Stimulated activated CD4-positive, alpha-beta T cell treated with anti-CD3 and anti-CD28 coated beads, Interleukin-1b, Interleukin-23, amount 100 ng/mL, for 4 hours (primary cell): ENCODE measurements at regions not wholly inside any gene's neighbourhood (a gene's known extent, or its start where the extent isn't known, plus 50 kb on each side); places are given as distances from the start of the nearest gene placed in this dataset.
"Not testable (repeated sequence)": the region's sequence is repeated elsewhere in the genome, so short reads cannot be mapped to it uniquely, and the experiment has no call there.

Experiments used
- DNase-seq, 2 donors: peaks; one replicate each; pipeline ENCODE4 v3.0.0-alpha.2; 2020; ENCODE audit warnings: low read depth in 2 of 2

DNA sequence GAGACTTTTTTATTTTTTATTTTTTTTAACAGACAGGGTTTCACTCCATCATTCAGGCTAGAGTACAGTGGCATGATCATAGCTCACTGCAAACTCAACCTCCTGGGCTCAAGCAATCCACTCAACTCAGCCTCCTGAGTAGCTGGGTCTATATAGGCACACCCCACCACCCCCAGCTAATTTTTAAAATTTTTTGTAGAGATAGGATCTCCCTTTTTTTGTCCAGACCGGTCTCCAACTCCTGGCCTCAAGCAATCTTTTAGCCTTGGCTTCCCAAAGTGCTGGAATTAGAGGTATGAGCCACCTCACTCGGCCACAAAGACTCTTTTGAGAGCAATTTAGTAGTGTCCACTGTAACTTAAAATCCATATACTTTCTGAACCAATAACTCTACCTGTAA is 103.3 kb upstream of the DST start:
- no peak for DNase-seq

GRCh38 chr6:56745081-56745480 is 102.4 kb upstream of the DST start:
- DNase-seq, result no peak

DNA sequence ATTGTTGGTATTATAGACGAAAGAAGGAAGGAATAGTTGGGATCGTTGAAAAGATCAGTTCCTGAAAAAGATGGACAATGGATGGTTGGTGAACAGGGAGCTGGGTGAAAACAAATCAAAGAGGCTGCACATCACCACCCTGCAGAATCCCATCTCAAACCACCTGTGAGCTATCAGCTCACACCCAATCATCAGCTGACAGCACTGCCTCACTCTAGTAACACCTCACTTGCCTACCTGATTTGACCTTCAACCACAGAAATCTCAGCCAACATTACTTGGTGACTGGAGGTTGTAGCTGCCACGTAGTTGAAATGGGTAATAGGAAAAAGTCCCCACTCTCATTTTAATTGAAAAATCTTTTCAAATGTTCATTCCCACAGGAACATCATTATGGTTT is 101.8 kb upstream of the DST start:
- no peak for DNase-seq

- DNase-seq, result no peak
Observed at GRCh38 chr6:56742122-56742791, 99.6 kb upstream of the DST start.

DNA sequence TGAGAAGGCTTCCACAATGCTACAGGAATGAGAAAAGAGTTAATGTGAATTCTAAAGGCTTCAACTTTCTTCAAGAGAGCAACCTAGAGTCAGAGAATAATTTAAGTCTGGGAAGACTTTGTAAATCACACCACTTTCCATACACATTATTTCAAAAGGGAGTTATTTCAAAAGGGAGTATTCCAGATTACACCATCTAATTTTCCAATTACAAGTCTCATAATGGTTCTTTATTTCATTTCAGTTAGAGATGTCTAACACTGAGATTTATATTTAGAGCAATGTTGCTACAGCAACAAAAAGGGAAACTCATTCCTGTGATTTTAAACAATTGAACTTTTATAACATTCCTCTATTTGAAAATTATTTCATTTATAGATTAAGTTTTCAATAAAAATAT is 98.8 kb upstream of the DST start:
- no peak for DNase-seq

DNA sequence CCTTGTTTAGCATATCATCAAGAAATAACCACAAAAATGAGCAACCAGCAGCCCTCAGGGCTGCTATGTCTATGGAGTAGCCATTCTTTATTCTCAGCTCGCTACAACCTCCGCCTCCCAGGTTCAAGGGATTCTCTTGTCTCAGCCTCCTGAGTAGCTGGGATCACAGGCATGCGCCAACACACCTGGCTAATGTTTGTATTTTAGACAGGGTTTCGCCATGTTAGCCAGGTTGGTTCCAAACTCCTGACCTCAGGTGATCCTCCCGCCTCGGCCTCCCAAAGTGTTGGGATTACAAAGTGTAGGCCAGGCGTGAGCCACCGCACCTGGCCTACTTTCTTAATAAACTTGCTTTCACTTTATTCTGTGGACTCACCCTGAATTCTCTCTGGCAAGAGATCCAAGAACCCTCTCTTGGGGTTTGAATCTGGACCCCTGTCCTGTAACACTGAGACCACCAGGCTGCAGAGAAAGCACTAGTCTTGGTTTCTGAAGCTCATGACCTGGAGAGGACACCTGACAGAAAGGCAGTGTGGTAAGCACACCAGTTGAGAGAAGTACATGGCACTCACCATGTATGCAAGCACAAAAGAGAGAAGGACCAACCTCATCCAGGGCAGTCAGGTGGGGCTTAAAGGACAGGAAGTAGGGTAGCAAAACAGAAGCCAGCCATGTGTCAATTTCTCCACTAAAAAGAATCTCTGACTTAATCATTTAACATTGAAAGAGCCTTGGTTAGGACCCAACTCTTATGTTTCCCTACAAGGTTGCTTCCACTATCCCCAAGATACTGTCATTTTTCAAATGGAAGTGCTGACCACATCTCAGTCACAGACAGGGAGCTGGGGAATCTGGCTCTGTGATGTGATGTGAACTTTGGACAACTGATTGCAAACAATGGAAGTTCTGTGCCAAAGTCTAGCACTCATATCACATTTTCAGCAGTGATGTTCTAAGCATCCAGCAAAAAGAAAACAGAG is 97.4 kb upstream of the DST start:
- DNase-seq, result no peak

GRCh38 chr6:56736804-56737203 is 94.1 kb upstream of the DST start:
- no peak for DNase-seq

- no peak for DNase-seq
Observed at GRCh38 chr6:56734335-56734734, 91.6 kb upstream of the DST start.

GRCh38 chr6:56733211-56733697 is 90.6 kb upstream of the DST start:
- DNase-seq, result no peak

DNA sequence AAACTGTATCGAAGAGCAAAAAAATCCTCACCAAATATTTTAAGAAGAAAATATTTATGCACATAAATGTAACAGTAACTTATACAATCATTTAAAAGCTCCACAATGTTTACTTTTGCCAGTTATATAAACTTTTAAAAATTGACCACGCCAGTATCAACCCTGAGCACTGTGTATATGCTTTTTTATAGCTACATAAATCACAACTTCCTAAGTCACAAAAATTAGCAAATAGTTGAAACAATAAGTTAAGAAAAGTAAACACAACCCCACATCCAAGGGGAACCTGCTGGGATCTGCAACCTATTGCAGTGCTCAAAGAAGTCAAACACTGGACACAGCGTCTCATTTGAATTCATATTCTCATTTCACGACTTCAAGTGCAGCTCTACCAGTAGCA is 89.8 kb upstream of the DST start:
- no peak for DNase-seq

DNA sequence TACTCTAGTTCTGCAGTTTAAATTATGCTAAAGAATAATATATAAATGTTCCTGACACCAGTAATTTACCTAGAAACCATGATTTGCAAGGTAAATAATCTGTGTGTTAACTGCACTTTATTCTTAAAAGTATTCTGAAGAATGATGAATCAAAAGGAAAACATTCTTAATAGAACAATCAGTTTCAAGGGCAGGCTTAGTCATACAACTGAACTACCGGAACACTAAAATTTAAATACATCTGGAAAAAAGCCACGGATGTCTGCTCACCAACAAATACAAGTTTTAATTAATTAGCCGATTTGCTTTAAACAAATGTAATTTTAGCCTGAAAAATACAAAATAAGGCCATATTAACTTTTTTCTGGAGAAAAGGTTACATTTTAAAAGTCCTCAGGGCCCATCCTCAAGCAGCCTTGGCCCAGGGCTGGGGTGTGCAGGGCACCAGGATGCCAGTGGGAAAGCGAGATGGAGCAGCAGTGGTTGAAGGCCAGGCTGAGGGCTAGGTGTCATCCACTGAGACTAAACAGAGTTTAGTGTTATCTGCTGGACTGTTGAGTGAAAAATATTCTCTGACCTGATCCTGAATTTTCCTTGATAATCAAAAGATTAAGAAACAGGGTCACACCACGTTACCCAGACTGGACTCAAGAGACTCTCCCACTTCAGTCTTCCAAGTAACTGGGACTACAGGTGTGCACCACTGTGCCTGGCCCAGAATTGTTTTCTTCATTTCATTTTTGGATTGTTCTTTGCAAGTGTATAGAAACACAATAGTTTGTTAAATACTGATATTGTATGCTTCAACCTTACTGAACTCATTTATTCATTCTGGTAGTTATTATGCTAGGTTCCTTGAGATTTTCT is 88.2 kb upstream of the DST start:
- DNase-seq, result no peak

DNA sequence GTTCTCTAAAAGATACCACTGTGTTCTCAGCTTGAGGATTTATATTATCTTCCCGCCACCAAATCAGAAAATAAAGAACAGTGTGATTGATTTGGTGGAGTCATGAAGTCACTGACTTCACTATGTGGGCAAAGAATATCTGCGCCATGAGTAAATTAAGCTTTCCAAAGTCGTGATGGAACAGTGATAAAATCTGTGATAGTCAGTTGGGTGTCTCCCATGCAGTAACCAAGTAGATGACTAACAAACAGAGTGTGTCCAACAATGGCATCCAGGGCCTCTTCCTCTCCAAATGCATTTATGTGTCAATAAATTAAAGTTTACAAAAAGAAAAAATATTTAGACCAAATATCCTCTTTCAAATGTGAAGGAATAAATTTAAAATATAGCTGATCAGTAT is 87.0 kb upstream of the DST start:
- no peak for DNase-seq

GRCh38 chr6:56729166-56729565 is 86.5 kb upstream of the DST start:
- not testable (repeated sequence) for DNase-seq

DNA sequence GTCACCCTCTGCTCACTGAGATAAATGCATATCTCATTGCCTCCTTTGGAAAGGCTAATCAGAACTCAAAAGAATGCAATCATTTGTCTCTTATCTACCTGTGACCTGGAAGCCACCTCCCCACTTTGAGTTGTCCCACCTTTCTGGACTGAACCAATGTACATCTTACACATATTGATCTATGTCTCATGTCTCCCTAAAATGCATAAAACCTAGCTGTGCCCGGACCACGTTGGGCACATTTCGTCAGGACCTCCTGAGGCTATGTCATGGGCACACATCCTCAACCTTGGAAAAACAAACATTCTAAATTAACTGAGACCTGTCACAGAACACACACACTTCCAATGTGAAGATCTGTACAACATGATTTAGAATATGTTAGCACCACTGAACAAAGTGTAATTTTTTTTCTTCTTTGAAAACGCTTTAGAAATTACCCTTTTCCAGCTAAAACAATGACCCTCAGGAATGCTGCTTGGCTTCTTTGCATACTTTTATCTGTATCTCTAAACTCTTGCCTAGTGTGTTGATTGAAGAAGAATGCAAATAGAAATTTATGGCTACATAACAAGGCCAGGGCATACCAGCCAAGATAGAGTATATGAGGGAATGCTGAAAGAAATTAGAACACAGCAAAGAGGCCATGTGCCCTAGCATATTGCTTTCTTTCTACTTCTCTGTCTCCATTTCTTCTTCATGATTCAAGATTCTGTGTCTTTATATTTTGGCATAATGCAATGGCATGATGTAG is 84.6 kb upstream of the DST start:
- DNase-seq, result no peak

DNA sequence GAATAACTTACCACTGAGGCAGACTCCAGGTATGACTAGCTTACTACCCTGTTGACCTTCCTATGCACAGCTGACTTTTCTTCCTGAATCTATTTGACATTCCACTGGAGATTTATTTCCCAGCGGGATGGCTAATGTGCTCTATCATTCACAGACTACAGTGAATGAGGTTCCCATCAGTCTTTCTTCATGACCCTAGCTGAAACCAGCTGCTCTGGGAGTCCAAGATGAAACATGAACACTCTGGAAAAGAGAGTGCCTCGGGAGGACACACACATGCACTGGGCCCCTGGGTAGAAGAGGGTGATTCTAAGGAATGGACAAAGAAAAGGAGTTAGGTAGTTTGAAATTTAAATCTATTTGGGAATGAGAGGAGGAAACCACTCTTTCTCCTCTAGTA is 82.6 kb upstream of the DST start:
- no peak for DNase-seq

DNA sequence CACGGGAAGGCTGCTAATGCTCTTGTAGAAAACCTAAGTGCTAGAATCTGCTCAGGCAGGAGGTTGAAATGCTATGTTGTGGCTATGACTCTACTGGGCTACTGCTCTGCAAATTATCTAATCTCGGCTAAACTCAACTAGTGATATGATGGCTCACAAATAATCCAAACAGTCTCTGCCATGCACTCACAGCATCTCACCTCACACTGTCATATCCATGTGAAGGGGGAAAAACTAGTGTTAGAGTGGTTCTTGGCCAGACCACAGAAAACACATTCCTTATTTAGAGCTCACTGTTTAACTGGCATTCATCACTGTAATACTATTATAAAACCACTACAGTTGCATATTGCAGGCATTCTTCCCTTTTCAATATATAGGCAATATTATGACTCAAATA is 81.8 kb upstream of the DST start:
- DNase-seq, result no peak

DNA sequence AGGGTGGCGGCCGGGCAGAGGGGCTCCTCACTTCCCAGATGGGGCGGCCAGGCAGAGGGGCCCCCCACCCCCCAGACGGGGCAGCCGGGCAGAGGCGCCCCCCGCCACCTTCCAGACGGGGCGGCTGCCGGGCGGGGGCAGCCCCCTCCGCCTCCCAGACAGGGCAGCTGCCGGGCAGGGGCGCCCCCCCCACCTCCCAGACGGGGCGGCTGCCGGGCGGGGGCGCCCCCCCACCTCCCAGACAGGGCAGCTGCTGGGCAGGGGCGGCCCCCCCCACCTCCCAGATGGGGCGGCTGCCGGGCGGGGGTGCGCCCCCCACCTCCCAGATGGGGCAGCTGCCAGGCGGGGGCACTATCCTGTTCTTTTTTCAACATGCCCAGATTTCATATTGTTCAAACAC is 78.2 kb upstream of the DST start:
- DNase-seq, result no peak

- not testable (repeated sequence) for DNase-seq
Observed at GRCh38 chr6:56720202-56720601, 77.5 kb upstream of the DST start.

DNA sequence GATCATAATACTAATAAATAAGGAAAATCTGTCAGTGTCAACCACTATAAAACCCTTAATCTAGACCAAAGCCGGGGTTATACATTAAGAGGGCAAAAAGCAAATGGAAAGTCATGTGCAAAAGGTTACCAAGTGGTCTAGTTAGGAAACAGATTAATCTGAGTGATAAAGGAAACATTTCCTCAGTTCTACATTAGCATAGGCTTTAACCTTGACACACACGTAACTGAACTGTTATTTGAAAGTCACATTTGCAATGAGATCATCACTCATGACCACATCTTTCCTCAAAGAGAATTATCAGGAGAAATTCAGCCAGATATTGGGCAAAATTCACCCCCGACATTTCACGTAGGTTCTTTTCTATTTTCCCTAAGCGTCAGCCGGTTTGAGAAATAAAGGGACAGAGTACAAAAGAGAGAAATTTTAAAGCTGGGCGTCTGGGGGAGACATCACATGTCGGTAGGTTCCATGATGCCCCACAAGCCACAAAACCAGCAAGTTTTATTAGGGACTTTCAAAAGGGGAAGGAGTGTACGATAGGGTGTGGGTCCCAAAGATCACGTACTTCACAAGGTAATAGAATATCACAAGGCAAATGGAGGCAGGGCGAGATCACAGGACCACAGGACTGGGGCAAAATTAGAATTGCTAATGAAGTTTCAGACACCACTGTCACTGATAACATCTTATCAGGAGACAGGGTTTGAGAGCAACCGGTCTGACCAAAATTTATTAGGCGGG is 76.8 kb upstream of the DST start:
- DNase-seq, result not testable (repeated sequence)

DNA sequence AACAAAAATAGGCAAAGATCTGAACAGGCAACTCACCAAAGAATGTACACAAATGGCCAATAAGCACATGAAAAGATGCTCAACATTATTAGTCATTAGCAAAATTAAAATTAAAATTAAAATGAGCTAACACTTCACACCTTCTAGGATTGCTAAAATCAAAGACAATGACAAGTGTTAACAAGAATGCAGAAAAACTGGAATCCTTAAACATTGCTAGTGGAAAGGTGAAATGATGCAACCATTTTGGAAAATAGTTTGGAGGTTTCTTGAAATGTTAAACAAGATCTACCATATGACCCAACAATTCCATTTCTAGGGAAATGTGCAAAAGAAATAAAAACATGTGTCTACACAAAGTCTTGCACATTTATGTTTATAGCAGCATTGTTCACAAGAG is 75.5 kb upstream of the DST start:
- DNase-seq, result no peak

DNA sequence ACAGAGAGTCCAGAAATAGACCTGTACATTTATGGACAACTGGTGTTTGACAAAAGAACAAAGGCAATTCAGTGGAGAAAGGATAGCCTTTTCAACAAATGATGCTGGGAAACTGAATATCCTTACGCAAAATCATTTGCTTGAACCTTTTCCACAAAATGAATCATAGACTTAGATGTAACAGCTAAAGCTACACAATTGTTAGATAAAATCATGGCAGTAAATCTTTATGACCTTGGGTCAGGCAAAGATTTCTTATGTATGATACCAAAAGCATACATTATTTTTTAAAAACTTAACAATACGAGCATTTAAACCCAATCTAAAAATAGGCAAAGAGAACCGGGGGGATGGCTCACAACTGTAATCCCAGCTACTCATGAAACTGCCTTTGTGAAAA is 73.5 kb upstream of the DST start:
- no peak for DNase-seq
